Brain microvascular endothelial cell (primary cell): ENCODE measurements at regions not wholly inside any gene's neighbourhood (a gene's known extent, or its start where the extent isn't known, plus 50 kb on each side); places are given as distances from the start of the nearest gene placed in this dataset.

Source experiments
- DNase-seq: peaks from one replicate; pipeline ENCODE4 v3.0.0-alpha.2; 2020
- H3K27ac ChIP-seq: fragments of 250-450 bp; sonication (Bioruptor Pico); 2 replicates; pipeline ENCODE4 v1.5.1; 2020; ENCODE audit warnings: mild to moderate bottlenecking, moderate library complexity
- H3K27me3 ChIP-seq: fragments of 250-450 bp; sonication (Bioruptor Pico); replicated peaks from 2 replicates; pipeline ENCODE4 v1.5.1; 2020; ENCODE audit warnings: mild to moderate bottlenecking
- H3K36me3 ChIP-seq: fragments of 250-450 bp; sonication (Bioruptor Pico); replicated peaks from 2 replicates; pipeline ENCODE4 v1.5.1; 2020; ENCODE audit warnings: mild to moderate bottlenecking
- H3K4me3 ChIP-seq: 2 replicates; pipeline ENCODE4 v1.5.1; 2011; ENCODE audit warnings: low read depth, mild to moderate bottlenecking, control low read depth, low read length, moderate library complexity
- CTCF ChIP-seq: IDR thresholded peaks from 2 replicates; pipeline ENCODE4 v1.5.1; 2011; ENCODE audit warnings: low read depth, mild to moderate bottlenecking, moderate library complexity, low read length, control low read depth, inconsistent platforms; ENCODE audit errors: missing control alignments
- in situ Hi-C: cut with HindIII; loops from 2 replicates; pipeline ENCODE4 v1.10.0; 2017; ENCODE audit warnings: low sequenced_read_pairs, low pct_ligation_motif_present

GRCh38 chr14:30444451-30444850 is 114.5 kb upstream of the G2E3 start:
- in situ Hi-C loops = no loop called here
- no peak for DNase-seq
- no peak overlapping the region for H3K27ac ChIP-seq
- H3K36me3 ChIP-seq = no peaks in the 10 kb centered on the region
- H3K27me3 ChIP-seq = no peaks in the 10 kb centered on the region
- H3K4me3 ChIP-seq = no peak overlapping the region
- no peak for TF ChIP-seq CTCF

- no peak for DNase-seq
- no peak overlapping the region for H3K27ac ChIP-seq
- TF ChIP-seq CTCF = no peak
- H3K4me3 ChIP-seq = no peak overlapping the region
- H3K27me3 ChIP-seq = no peaks in the 10 kb centered on the region
- H3K36me3 ChIP-seq = no peaks in the 10 kb centered on the region
- in situ Hi-C loops = no loop called here
These were observed 113.8 kb upstream of the G2E3 start for GRCh38 chr14:30445011-30445793.

- TF ChIP-seq CTCF = no peak
- no peak overlapping the region for H3K27ac ChIP-seq
- in situ Hi-C loops = no loop called here
- no peak overlapping the region for H3K4me3 ChIP-seq
- no peaks in the 10 kb centered on the region for H3K36me3 ChIP-seq
- no peak for DNase-seq
- H3K27me3 ChIP-seq = no peaks in the 10 kb centered on the region
These were observed 113.1 kb upstream of the G2E3 start for GRCh38 chr14:30445852-30446251.

- Histone ChIP-seq H3K27ac (no peak overlapping the region), H3K27me3 (no peaks in the 10 kb centered on the region), H3K36me3 (no peaks in the 10 kb centered on the region), H3K4me3 (no peak overlapping the region)
- in situ Hi-C loops = no loop called here
- no peak for DNase-seq
- no peak for TF ChIP-seq CTCF
These were observed 108.1 kb upstream of the G2E3 start for GRCh38 chr14:30450631-30451545.

- Histone ChIP-seq H3K4me3 (no peak overlapping the region), H3K27ac (no peak overlapping the region), H3K36me3 (no peaks in the 10 kb centered on the region), H3K27me3 (no peaks in the 10 kb centered on the region)
- TF ChIP-seq CTCF = no peak
- in situ Hi-C loops = no loop called here
- DNase-seq = no peak
These were observed 102.7 kb upstream of the G2E3 start for GRCh38 chr14:30456296-30456695.
